ENCODE measurements at regions not wholly inside any gene's neighbourhood (a gene's known extent, or its start where the extent isn't known, plus 50 kb on each side); places are given as distances from the start of the nearest gene placed in this dataset.

- no peak for TF ChIP-seq CTCF (IDR thresholded peaks at IDR 0.05)
- no peak for TF ChIP-seq EZH2 (IDR thresholded peaks at IDR 0.05; ENCODE audit: borderline replicate concordance, insufficient read depth, low read depth, low read length, poor library complexity, severe bottlenecking)
These were observed 89.1 kb downstream of the NAA11 start for GRCh38 chr4:79236785-79237184.
